GM19395 (cell line): ENCODE measurements at regions not wholly inside any gene's neighbourhood (a gene's known extent, or its start where the extent isn't known, plus 50 kb on each side); places are given as distances from the start of the nearest gene placed in this dataset.

Experiments
- ATAC-seq: cut with Tn5 transposase; IDR thresholded peaks from one replicate; pipeline ENCODE4 v1.9.1; 2021; ENCODE audit warnings: mild to moderate bottlenecking, moderate library complexity; ENCODE audit not compliant: unreplicated experiment

DNA sequence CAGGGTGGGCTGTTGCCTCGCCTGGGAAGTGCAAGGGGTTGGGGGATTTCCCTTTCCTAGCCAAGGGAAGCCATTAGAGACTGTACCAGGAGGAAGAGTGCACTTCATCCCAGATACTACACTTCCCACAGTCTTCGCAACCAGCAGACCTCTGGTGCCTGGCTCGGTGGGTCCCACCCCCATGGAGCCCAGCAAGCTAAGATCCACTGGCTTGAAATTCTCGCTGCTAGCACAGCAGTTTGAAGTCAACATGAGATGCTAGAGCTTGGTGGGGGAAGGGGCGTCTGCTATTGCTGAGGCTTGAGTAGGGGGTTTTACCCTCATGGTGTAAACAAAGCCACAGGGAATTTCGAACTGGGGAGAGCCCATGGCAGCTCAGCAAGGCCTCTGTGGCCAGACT lies 586.4 kb downstream of the HTR1A start:
- ATAC-seq: no peak

DNA sequence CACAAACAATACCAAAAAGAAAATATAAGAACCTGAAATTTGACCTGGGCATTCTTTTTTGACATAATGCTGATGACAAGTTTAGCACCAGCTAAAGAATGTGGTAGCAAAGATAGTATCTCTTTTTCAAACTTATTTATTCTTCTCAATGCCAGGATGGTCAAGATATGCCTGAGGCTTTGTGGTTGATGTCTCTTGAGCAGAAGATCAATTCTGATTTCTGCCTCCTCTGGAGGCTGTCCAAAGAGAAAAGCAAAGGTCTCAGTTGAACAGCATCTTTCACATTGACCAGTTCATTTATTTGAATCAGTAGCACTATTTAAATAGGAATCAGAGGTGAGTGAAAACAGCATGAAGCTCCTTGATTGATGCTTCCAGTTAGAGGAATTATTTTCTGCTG lies 588.2 kb downstream of the HTR1A start:
- ATAC-seq: no peak

DNA sequence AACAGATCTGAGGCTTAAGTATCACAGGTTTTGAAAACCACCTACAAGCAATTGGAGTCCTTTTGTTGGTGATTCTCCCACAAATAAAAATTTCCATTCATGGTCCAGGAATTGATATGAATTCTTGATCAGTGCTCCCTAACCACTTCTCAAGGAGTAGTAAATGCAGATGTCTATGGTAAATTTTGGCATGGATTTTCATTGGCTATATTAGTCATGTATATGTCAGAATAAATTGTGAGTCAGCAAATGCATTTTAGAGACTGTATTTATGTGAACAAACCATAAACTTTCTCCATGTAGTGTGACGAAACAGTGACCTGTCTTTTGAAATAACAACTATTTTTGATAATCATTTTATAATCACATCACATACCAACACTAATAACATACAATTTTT lies 611.1 kb downstream of the HTR1A start:
- ATAC-seq: no peak

DNA sequence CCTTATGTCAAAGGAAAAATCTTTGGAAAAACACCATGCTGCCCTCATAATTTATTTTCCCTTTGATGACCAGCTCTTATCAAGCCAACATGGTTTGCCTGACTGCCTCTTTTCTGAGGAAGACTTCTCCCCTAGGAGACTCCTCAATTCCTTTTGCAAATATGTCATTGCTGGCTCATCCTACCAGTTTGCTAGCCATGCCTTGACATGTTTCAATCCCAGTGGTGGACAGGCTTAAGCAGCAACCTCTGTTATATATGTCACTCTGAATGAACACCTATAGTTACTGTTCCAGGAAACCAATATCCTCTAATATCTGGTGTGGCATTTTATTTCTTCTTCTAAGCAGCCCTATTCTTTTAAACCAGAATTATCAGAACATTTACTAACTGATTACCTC lies 615.8 kb downstream of the HTR1A start:
- no peak for ATAC-seq

DNA sequence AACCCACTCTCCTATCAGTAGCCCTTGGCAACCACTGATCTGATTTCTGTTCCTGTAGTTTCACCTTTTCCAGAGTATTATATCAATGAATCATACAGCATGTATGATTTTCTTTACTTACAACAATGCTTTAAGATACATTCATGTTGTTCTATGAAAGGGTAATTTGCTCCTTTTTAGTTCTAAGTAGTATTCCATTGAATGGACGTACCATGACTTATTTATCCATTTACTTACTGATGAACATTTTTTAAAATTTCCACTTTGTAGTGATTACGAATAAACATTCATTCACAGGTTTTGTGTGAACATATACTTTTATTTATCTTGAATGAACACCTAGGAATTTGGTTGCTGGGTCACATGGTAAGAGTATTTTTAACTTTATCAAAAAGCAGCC lies 620.8 kb downstream of the HTR1A start:
- ATAC-seq: no peak

DNA sequence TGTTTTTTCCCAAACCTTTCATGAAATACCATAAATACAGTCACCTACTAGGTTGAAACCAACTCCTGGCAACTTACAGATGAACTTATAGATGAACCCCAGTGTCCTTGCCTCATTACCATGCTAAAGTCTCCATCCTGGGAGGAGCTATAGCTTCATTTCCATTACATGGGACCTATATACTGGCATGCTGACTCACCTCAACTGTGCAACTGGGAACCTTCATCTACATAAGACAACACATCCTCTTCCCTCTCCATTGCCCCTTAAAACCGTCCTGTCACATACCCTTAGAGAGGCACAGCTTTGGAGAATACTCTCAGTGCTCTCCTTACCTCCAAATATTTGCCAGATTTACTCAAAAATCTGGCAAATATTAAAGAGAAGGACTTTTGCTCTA lies 638.3 kb downstream of the HTR1A start:
- ATAC-seq: no peak

DNA sequence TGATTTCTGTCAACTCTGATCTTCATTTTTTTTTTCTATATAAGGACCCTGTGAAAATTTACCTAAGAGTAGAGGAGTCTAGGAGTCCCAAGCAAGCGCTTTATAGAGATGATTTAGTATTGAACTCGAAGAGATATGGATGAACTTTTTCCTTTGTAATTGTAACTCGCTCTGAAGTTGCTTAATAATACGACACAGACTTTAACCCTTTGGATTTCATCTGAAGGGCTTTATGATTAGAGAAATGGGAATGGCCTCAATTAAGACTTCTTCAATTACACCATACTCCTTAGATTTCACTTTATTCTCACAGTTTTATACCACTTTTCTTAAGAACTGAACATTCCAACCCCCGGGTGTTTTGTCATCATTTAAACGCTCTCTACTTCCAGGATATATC lies 647.7 kb downstream of the HTR1A start:
- no peak for ATAC-seq

DNA sequence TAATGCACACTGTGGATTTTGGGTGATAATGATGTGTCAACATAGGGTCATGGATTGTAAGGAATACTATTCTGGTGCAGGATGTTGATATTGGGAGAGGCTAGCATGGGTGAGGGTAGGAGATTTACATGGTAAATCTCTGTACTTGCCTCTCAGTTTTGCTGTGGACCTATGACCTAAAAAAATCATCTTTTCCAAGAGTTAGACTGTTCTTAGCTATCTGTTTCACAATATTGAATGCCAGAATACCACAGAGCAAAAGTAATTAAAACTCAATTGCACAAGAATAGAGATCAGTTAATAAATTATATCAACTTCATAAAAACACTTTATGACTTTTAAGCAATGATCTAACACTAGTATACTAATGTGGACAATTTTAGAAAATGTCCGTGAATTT lies 651.6 kb downstream of the HTR1A start:
- no peak for ATAC-seq

DNA sequence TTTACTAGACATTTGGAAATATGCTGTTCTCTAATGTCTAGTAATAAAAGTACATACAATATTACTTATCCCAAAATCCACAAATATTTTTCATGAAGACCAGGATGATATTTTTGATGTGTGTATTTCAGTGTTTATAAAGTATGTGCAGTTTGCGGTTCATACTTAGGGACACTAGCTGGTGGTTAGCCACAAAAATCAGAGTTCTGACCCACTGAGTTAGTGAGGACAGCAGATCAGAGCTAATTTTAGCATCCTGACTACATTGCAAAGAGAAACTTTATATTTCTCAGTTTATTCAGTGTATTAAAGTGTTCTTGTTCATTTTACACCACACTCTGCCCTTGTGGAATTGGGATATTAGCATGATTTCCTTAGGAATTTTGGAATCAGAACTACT lies 655.3 kb downstream of the HTR1A start:
- no peak for ATAC-seq

DNA sequence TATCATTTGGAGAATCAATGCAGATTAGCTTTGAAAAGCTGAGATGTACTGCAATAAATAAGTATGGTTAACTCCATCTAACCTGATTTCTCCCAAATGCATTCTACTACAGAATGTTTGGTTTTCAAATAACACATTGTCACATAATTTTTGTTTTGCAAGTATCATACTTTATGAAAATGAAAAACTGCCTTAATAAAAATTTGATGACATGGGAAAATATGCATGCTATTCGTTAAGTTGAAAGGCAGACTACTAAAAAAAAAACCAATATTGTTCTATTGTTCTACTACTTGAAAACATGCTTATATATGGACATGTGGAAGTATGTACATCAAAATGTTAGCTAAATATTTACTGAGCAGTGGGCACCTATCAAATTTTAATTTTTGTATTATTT lies 668.9 kb downstream of the HTR1A start:
- no peak for ATAC-seq

DNA sequence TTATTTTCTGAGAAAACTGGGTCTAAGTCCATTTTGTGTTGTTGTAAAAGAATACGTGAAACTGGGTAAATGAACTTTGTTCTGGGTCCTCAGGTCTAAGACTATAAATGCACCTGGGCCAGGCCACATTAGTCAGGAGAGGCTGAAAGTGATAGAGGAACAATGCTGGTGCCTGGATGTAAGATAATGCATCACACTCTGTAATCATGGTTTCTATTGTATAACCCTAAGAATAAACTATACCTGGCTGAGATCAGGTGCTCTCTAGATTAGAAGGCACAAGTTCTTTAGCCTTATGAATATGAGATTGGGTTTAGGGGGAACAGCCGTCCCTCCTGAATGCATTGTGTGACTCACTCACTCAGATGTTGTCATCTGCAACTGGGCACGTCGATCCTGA lies 675.5 kb downstream of the HTR1A start:
- ATAC-seq: no peak

DNA sequence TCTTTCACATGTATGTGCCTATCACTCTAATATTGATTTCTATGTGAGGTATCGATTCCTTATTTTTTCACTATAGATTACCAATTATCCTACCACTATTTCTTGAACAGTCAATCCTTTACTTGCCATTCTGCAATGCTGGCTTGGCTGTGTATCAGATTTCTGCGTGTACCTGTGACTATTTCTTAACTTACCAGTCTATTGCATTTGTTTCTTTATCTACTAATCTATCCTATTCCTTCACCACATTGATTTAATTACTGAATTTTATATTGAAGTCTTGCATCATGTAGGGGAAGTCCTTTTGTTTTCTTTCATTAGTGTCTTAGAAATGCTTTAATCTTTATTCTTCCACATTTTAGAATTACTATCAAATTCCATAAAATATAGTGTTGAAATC lies 684.8 kb downstream of the LRRC70 start:
- no peak for ATAC-seq

DNA sequence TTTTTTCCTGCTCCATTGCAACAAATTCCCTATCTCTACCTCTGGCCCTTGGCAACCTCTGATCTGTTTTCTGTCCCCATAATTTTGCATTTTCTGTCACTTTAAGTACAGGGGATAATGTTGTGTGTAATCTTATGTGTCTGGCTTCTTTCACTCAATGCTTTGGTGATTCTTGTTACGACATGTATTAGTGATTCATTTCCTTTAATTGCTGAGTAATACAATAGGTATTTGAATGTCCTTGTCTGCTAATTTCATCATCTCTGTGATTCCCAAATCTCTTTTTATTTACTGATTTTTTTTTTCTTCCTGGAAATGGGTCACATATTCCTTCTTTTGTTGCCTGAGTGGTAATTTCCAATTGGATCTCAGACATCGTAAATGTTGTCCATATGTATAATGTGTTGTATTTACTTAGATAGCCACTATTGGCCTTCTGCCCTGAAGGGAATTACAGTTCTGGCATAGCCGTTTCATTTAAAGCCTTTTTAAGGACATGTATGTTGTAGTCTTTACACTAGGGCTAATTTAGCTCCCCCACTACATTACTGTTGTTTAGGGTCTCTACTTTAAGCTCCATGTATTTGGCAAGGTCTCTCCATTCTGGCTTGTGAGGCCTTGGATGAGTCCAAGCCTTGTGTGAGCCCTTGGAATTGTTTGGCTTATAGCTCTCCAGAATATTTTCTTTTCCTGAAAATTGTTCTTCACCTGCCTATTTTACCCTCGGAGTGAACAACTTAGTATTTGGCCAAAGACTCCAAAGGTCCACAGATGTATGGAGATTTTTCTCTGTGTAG lies 683.8 kb downstream of the LRRC70 start:
- ATAC-seq: no peak

DNA sequence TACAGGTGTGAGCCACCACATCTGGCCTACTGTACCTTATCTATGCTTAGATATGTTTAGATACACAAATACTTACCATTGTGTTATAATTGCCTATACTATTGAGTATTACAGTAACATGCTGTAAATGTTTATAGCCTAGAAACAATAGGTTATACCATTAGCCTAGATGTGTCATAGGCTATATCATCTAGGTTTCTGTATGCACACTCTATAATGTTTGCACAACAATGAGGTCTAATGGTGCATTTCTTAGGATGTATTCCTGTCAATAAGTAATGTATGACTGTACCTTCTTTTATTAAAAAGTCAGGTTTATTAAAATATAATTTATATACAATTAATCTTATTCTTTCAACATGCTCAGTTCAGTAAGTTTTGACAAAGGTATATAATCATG lies 683.1 kb downstream of the LRRC70 start:
- no peak for ATAC-seq

DNA sequence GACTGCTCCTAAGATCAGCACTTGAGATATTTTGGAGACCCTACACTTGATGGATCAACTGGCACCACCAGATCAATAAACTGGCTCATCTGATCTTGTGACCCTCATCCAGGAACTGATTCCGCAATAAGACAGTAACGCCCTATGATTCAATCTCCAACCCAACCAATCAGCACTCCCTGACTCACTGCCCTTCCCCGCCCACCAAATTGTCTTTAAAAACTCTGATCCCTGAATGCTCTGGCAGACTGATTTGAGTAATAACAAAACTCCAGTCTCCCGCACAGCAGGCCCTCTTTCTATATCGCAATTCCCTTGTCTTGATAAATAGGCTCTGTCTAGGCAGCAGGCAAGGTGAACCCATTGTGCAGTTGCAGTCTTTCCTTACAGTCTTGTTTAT lies 677.0 kb downstream of the LRRC70 start:
- ATAC-seq: no peak

DNA sequence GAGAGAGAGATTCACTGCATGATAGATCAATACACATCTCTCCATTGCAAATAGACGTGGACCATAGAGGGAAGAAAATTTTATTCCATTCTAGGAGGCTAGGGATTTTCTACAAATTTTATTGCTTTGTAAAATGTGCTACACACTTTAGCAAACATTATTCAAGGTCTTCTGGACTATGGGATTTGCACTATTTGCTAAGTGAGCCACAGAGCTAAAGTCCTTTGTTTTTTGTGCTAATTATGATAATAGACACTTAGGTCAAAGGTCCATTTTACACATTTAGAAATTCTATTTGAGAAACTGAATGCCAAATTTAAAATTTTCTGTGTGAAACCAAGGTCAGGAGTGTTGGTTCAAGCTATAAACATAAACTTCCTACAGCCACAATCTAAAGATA lies 672.3 kb downstream of the LRRC70 start:
- no peak for ATAC-seq

DNA sequence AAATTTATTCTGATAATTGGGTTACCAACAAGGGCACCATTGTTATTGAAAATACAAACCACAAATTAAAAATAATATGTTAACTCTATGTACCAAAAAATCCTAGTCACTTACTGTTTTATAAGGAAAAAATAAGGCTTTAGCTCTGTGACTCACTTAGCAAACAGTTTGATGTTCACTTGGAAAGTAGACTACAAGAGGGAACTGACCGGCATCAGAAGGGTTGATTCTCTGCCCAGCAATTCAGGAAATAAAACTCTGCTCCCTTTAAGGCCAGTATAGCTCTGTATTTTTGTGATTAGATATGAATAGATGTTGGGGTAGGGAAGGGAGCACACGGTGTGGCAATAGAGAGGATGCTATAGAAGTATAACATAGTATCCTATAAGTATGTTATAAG lies 671.3 kb downstream of the LRRC70 start:
- no peak for ATAC-seq

DNA sequence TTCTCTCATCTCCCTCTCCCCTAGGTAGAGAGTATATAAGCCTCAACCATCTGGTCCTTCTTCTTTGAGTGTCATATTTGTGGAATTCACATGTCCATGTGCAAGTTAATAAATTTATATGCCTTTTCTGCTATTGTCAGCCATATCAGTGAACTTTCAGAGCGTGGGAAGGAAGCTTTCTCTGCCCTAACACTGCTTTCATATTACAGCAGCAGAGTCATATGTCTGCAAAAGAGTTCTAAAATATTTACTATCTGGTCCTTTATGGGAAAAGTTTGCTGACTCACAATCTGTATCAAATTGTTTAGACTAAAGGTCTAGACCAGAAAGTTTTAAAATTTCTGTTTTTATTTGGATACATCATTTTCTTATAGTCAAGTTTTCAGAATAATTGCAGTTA lies 669.0 kb downstream of the LRRC70 start:
- ATAC-seq: no peak

DNA sequence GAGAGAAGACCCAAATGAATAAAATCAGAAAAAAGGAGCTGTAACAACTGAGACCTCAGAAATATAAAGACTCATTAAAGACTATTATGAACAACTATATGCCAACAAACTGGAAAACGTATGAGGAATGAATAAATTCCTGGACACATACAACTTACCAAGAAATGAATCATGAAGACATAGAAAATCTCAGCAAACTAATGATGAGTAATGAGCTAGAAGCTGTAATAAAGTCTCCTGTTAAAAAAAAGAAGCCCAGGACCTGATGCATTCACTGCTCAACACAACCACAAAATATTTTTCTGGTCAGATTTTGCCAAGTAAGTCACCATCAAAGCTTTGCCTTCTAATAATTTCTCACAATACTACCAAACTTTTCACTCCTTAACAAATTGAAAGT lies 666.7 kb downstream of the LRRC70 start:
- no peak for ATAC-seq

DNA sequence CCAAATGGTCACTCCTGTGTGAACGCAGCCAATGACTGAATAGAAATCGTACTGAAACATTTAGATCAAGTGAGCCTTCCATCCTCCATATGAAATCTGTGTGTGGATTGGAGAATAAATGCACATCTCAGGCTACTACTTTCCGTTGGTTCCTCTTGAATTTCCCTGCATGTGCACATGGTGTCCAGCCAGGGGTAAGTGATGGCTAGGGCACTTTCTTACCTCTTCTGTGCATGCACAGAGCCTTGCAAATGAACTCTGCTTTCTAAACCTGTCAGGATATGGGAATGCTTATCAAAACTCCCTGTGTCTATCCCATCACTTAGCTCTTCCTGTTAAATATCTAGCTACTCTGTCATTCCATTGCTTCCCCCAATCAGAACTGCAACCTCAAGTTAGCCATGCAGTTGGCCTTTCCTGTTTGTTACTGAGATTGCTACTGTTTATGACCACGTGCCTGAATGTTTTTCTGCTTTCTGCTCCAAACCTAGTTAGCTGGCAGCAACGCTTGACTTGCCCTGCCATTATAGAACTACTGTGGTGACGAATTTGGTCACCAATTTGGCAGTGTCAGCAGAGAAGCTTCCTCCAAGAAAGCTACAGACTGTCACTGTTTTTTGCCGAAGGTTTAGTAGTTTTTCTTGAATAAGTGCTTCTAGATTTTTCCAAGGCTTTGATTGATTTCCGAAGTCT lies 661.6 kb downstream of the LRRC70 start:
- ATAC-seq: no peak

DNA sequence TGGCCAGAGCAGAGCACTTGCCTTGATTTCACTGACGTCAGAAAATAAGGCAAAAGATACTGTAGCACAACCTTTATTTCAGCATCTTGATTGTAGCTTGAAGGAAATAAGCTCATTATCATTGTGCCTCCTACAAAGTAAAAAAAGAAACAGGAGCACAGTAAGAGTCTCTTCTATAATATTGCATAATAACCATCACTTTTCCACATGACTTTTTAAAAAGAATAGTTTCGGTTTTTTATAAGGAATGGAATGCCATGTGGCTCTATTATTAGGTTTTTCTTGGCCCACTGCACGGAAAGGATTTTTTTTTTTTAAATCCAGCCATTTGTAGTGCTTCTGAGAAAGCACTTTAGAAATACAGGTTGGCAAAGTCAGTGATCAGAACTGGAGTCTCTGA lies 655.3 kb downstream of the LRRC70 start:
- no peak for ATAC-seq

DNA sequence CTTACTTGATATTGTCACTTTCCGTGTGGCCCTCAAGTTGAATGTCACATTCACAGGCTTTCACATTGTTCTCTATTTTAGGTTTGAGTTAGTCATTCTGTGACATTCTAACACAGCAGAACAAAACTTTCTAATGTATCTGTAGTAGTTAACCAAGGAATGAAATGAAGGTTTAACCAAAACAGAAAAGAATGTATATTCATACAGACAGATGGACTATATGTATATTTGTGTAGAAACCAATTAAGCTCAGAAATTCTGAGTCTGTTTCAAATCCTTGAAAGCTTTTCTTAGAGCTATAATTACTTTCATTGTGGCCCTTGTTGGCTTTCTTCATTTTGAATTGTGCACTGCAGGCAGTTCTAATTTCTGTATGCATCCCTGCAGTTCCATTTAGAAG lies 654.7 kb downstream of the LRRC70 start:
- ATAC-seq: no peak

DNA sequence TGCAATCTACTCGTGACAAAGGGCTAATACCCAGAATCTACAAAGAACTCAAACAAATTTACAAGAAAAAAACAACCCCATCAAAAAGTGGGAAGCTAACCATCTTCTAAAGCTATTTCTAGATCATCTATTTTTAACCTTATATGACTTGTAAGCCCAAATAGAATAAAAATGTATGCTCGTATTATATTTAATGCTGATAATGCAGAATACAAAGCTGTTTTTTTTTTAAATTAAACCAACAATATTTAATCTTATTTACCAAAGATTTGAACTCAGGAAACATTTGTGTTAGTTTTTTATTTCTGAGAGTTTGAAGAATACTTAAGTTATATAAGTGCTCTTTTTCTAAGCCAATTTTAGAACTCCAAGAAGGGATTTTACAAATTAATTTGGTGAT lies 652.1 kb downstream of the LRRC70 start:
- no peak for ATAC-seq
